ENCODE measurements at regions not wholly inside any gene's neighbourhood (a gene's known extent, or its start where the extent isn't known, plus 50 kb on each side); places are given as distances from the start of the nearest gene placed in this dataset.

- no peak for DNase-seq
- no peak for ATAC-seq
- H3K4me1 Mint-ChIP-seq (ENCODE audit: low read depth), result no peaks in the 10 kb centered on the region
- no peaks in the 10 kb centered on the region for H3K9me3 Mint-ChIP-seq
- H3K4me3 Mint-ChIP-seq, result no peak overlapping the region
- H3K36me3 Mint-ChIP-seq (ENCODE audit: insufficient read depth), result no peaks in the 10 kb centered on the region
- peaks cover 49% of the 10 kb centered on the region for H3K27me3 Mint-ChIP-seq (ENCODE audit: low read depth)
Observed at GRCh38 chr22:49448526-49448925, 379.1 kb downstream of the BRD1 start.

GRCh38 chr22:49447837-49448236 lies 379.8 kb downstream of the BRD1 start:
- no peaks in the 10 kb centered on the region for H3K4me1 Mint-ChIP-seq (ENCODE audit: low read depth)
- no peaks in the 10 kb centered on the region for H3K9me3 Mint-ChIP-seq
- H3K27me3 Mint-ChIP-seq (ENCODE audit: low read depth), result peaks cover 51% of the 10 kb centered on the region
- no peak for ATAC-seq
- DNase-seq, result no peak
- no peak overlapping the region for H3K4me3 Mint-ChIP-seq
- H3K36me3 Mint-ChIP-seq (ENCODE audit: insufficient read depth), result no peaks in the 10 kb centered on the region

- DNase-seq, result no peak
- Mint-ChIP-seq H3K9me3 (no peaks in the 10 kb centered on the region), H3K36me3 (ENCODE audit: insufficient read depth) (no peaks in the 10 kb centered on the region), H3K4me1 (ENCODE audit: low read depth) (no peaks in the 10 kb centered on the region), H3K27me3 (ENCODE audit: low read depth) (peaks cover 56% of the 10 kb centered on the region), H3K4me3 (no peak overlapping the region)
- peak in 1 of 2 donors; percentile 73 for ATAC-seq
Observed at GRCh38 chr22:49446759-49447710, 380.6 kb downstream of the BRD1 start.

DNA sequence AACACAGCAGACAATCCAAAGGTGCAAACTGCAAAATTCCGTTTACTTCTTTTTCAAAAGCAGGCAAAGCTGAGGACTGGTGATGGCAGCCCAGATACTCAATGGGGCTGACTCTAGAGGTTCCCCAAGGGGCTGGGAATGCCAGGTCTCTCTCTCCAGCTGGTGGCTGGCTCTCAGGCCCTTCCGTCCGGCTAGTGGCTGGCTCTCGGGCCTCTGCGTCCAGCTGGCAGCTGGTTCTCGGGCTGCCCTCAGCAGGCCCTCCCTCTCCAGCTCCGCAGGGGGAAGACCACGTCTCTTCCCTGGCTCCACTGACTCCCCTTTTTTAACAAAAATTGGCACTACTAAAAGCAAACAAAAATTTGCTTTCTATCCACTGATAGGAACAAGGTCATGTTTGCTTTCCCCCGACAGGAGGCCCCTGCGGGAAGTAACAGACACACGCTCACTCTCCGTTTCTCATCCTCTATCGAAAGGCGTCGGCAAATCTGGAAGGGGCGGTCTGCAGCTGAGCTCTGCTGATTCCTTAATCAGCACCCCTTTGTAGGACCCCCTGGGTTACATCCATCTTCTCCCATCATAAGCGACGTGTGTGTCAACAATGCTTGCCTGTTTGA lies 381.4 kb downstream of the BRD1 start:
- H3K36me3 Mint-ChIP-seq (ENCODE audit: insufficient read depth), result no peaks in the 10 kb centered on the region
- no peaks in the 10 kb centered on the region for H3K9me3 Mint-ChIP-seq
- no peaks in the 10 kb centered on the region for H3K4me1 Mint-ChIP-seq (ENCODE audit: low read depth)
- DNase-seq (no peak), ATAC-seq (no peak)
- no peak overlapping the region for H3K4me3 Mint-ChIP-seq
- H3K27me3 Mint-ChIP-seq (ENCODE audit: low read depth), result peaks cover 55% of the 10 kb centered on the region

- no peak overlapping the region for H3K4me3 Mint-ChIP-seq
- H3K9me3 Mint-ChIP-seq, result no peaks in the 10 kb centered on the region
- H3K4me1 Mint-ChIP-seq (ENCODE audit: low read depth), result no peaks in the 10 kb centered on the region
- no peak for DNase-seq
- no peaks in the 10 kb centered on the region for H3K36me3 Mint-ChIP-seq (ENCODE audit: insufficient read depth)
- ATAC-seq, result no peak
- peaks cover 46% of the 10 kb centered on the region for H3K27me3 Mint-ChIP-seq (ENCODE audit: low read depth)
Observed at GRCh38 chr22:49444781-49445180, 382.9 kb downstream of the BRD1 start.

DNA sequence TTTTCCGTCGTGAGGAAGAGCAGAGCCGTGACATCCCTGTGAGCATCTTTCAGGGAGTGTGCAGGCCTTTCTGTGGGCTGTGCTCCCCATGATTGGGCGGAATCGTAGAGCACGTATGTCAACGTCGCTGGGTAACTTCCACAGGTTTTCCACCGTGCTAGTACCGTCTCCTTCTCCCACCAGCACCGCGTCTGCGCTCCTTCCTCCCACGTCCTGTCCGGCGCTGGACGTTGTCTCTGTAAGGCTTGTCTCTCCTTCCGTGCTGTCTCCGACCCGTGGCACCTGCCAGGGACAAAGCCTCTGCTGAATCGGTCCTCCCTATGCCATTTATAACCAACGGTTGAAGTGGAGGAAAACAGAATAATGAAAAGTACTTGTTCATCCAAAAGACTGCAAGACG lies 386.7 kb downstream of the BRD1 start:
- DNase-seq, result no peak
- H3K36me3 Mint-ChIP-seq (ENCODE audit: insufficient read depth), result no peaks in the 10 kb centered on the region
- ATAC-seq, result no peak
- no peaks in the 10 kb centered on the region for H3K9me3 Mint-ChIP-seq
- peaks cover 30% of the 10 kb centered on the region for H3K27me3 Mint-ChIP-seq (ENCODE audit: low read depth)
- H3K4me1 Mint-ChIP-seq (ENCODE audit: low read depth), result no peaks in the 10 kb centered on the region
- no peak overlapping the region for H3K4me3 Mint-ChIP-seq

- Mint-ChIP-seq H3K4me3 (no peak overlapping the region), H3K36me3 (ENCODE audit: insufficient read depth) (no peaks in the 10 kb centered on the region), H3K9me3 (no peaks in the 10 kb centered on the region), H3K4me1 (ENCODE audit: low read depth) (no peaks in the 10 kb centered on the region), H3K27me3 (ENCODE audit: low read depth) (peaks cover 25% of the 10 kb centered on the region)
- DNase-seq, result no peak
- no peak for ATAC-seq
Observed at GRCh38 chr22:49439373-49439772, 388.3 kb downstream of the BRD1 start.

- ATAC-seq, result no peak
- H3K9me3 Mint-ChIP-seq, result no peaks in the 10 kb centered on the region
Observed at GRCh38 chr22:49437956-49438355, 389.7 kb downstream of the BRD1 start.

GRCh38 chr22:49437356-49437755 lies 390.3 kb downstream of the BRD1 start:
- no peaks in the 10 kb centered on the region for H3K4me1 Mint-ChIP-seq (ENCODE audit: low read depth)
- H3K4me3 Mint-ChIP-seq, result no peak overlapping the region
- ATAC-seq (no peak), DNase-seq (no peak)
- H3K9me3 Mint-ChIP-seq, result no peaks in the 10 kb centered on the region
- peaks cover 23% of the 10 kb centered on the region for H3K27me3 Mint-ChIP-seq (ENCODE audit: low read depth)
- H3K36me3 Mint-ChIP-seq (ENCODE audit: insufficient read depth), result no peaks in the 10 kb centered on the region

More at GRCh38 chr22:49437956-49438355, 389.7 kb downstream of the BRD1 start:
- DNase-seq, result no peak
- Mint-ChIP-seq H3K27me3 (ENCODE audit: low read depth) (peaks cover 24% of the 10 kb centered on the region), H3K36me3 (ENCODE audit: insufficient read depth) (no peaks in the 10 kb centered on the region), H3K4me1 (ENCODE audit: low read depth) (no peaks in the 10 kb centered on the region), H3K4me3 (no peak overlapping the region)

- ATAC-seq (no peak), DNase-seq (no peak)
- no peaks in the 10 kb centered on the region for H3K9me3 Mint-ChIP-seq
- H3K4me3 Mint-ChIP-seq, result no peak overlapping the region
- no peaks in the 10 kb centered on the region for H3K4me1 Mint-ChIP-seq (ENCODE audit: low read depth)
- no peaks in the 10 kb centered on the region for H3K36me3 Mint-ChIP-seq (ENCODE audit: insufficient read depth)
- H3K27me3 Mint-ChIP-seq (ENCODE audit: low read depth), result peaks cover 25% of the 10 kb centered on the region
Observed at GRCh38 chr22:49436056-49436455, 391.6 kb downstream of the BRD1 start.

DNA sequence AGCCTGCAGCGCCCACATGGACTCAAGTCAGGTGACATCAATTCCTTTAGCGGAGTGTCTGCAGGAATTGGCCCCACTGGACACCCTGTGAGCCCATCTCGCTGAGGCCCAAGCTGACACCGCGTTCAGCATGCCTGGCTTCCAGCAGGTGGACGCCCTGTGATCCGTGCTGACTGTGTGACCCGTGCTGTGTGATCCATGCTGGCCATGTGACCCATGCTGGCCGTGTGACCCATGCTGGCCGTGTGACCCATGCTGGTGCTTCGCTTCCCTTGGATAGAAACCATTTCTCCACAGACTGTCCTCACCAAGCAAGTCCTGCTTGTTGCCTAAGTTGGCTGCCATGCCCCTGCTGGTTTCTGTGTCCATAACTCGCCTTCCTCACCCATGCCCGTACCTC lies 392.1 kb downstream of the BRD1 start:
- H3K36me3 Mint-ChIP-seq (ENCODE audit: insufficient read depth), result no peaks in the 10 kb centered on the region
- peaks cover 25% of the 10 kb centered on the region for H3K27me3 Mint-ChIP-seq (ENCODE audit: low read depth)
- no peak for ATAC-seq
- H3K4me1 Mint-ChIP-seq (ENCODE audit: low read depth), result no peaks in the 10 kb centered on the region
- no peak for DNase-seq
- no peaks in the 10 kb centered on the region for H3K9me3 Mint-ChIP-seq
- no peak overlapping the region for H3K4me3 Mint-ChIP-seq

DNA sequence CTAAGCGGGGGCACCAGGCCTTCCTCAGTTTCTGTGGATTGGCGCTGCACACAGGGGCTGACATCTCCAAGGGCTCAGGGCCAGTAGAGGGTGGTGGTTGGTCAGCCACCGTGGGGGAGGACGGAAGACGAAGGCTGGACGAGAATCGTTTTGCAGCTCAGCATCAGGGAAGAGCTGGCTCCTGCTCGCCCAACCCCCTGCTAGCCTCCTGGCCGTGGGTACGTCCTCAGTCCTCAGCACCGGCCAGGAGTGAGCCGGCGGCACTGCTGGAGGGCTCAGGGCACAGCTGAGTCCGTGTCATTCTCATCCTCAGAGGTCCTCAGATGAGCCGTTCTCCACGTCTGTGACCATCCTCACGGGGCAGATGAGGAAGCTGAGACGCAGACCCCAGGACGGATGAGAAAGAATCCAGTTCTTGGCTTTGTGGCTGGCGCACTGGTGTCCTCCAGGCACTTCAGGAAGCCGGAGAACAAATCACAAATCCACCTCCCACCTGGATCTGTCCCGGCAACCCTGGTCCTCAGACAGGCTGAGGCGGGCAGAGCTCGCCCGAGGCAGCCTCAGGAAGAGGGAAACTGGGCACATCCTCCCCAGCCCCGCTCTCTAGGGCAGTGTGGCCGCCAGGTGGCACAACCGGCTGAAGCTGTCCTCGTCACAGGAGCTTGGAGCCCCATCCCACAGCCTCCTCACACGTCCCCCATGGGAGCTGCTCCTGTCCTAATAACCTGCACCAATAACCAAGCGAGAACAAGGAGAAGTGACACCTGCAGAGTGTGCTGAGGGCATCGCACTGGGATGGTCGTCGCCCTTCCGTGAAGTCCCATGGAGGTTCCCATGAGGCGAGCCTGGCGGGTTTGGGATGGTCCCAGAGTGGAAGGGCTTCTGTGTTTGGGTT lies 393.7 kb downstream of the BRD1 start:
- Mint-ChIP-seq H3K36me3 (ENCODE audit: insufficient read depth) (no peaks in the 10 kb centered on the region), H3K4me1 (ENCODE audit: low read depth) (no peaks in the 10 kb centered on the region), H3K27me3 (ENCODE audit: low read depth) (peaks cover 30% of the 10 kb centered on the region), H3K4me3 (no peak overlapping the region), H3K9me3 (no peaks in the 10 kb centered on the region)
- DNase-seq, result no peak
- no peak for ATAC-seq

- Mint-ChIP-seq H3K4me3 (no peak overlapping the region), H3K9me3 (no peaks in the 10 kb centered on the region), H3K36me3 (ENCODE audit: insufficient read depth) (no peaks in the 10 kb centered on the region), H3K27me3 (ENCODE audit: low read depth) (peaks cover 35% of the 10 kb centered on the region), H3K4me1 (ENCODE audit: low read depth) (no peaks in the 10 kb centered on the region)
- DNase-seq (no peak), ATAC-seq (no peak)
Observed at GRCh38 chr22:49432897-49433443, 394.7 kb downstream of the BRD1 start.
